K562 (cell line): ENCODE measurements at regions not wholly inside any gene's neighbourhood (a gene's known extent, or its start where the extent isn't known, plus 50 kb on each side); places are given as distances from the start of the nearest gene placed in this dataset.

Experiments
- ATAC-seq: fragments of 200-7000 bp; cut with Tn5 transposase; 3 replicates; pipeline ENCODE4 v1.9.1; 2020; ENCODE audit warnings: moderate library complexity
- BruUV-seq: library from RNA; stranded (reverse); fragments of 400-500 nt; replicated peaks from 2 replicates; lab custom pipeline; 2021; lab: Mats Ljungman, UMichigan
- CTCF ChIA-PET: fragments of 300-600 bp; formaldehyde crosslinking; extraction: SDS; loops from one replicate; lab custom pipeline; 2021; ENCODE audit warnings: low intra/inter-chr PET ratio; lab: Yijun Ruan, JAX
- POLR2A ChIA-PET: fragments of 300-600, 350-650 bp; sonication (Branson Sonifier 250); formaldehyde crosslinking; extraction: SDS; loops from one replicate; lab custom pipeline; 2021; ENCODE audit warnings: antibody characterized with exemption, inconsistent platforms; lab: Yijun Ruan, JAX
- DNase-seq, 4 experiments: peaks; one replicate each; pipeline versions ENCODE4 v3.0.0 to v3.0.0-alpha.2; 2011 to 2018; ENCODE audit warnings: low spot score in 3 of 4, mixed read lengths in 3 of 4; ENCODE audit errors: extremely low read depth in 1 of 4
- FAIRE-seq: peaks from 2 replicates; lab custom pipeline; 2011; peaks lifted over from hg19 to GRCh38; lab: Jason Lieb, UNC
- H2AFZ ChIP-seq: 2 replicates; pipeline ENCODE4 v1.6.0; 2011; ENCODE audit warnings: low read depth, low read length, control low read depth, inconsistent platforms
- H3K27ac ChIP-seq: fragments of 200-600 bp; 3 replicates; pipeline ENCODE4 v1.8.0; 2011; ENCODE audit warnings: low read depth, mild to moderate bottlenecking, control low read depth, inconsistent platforms, low read length, moderate library complexity, mixed read lengths; ENCODE audit errors: extremely low read depth
- H3K27me3 ChIP-seq, 2 experiments: fragments of 300-600 bp in 1 of 2; 2 replicates in 1 of 2; 3 replicates in 1 of 2; pipeline versions ENCODE4 v1.6.0 to v1.8.0; 2011; ENCODE audit warnings: inconsistent platforms in 2 of 2, low read length in 2 of 2, mild to moderate bottlenecking in 1 of 2, mixed read lengths in 1 of 2, moderate library complexity in 1 of 2; ENCODE audit not compliant: control insufficient read depth in 2 of 2, insufficient read depth in 2 of 2
- H3K36me3 ChIP-seq: fragments of 300-600 bp; 3 replicates; pipeline ENCODE4 v1.8.0; 2011; ENCODE audit warnings: mild to moderate bottlenecking, low read length, inconsistent platforms; ENCODE audit not compliant: control insufficient read depth, insufficient read depth
- H3K4me1 ChIP-seq, 2 experiments: fragments of 200-600 bp in 1 of 2; replicated peaks in 1 of 2; 2 replicates in 1 of 2; 3 replicates in 1 of 2; pipeline versions ENCODE4 v1.5.1 to v1.8.0; 2011; ENCODE audit warnings: inconsistent platforms in 2 of 2, low read length in 2 of 2, mild to moderate bottlenecking in 1 of 2, mixed read lengths in 1 of 2, moderate library complexity in 1 of 2; ENCODE audit not compliant: control insufficient read depth in 2 of 2, insufficient read depth in 2 of 2
- H3K4me2 ChIP-seq: 2 replicates; pipeline ENCODE4 v1.6.1; 2011; ENCODE audit warnings: low read length, control low read depth, inconsistent platforms, mixed read lengths; ENCODE audit not compliant: insufficient read depth
- H3K4me3 ChIP-seq: fragments of 200-600 bp; sonication (generic), shearing (Covaris generic); 2 replicates; pipeline ENCODE4 v1.5.1; 2016; ENCODE audit warnings: control low read depth, inconsistent platforms
- H3K79me2 ChIP-seq: fragments of 200-600 bp; 3 replicates; pipeline ENCODE4 v1.8.0; 2011; ENCODE audit warnings: low read length, inconsistent platforms; ENCODE audit not compliant: control insufficient read depth, insufficient read depth
- H3K9ac ChIP-seq, 2 experiments: 2 replicates each; pipeline versions ENCODE4 v1.6.0 to v1.6.1; 2011; ENCODE audit warnings: low read depth in 2 of 2, low read length in 2 of 2, control low read depth in 1 of 2, inconsistent platforms in 1 of 2, mild to moderate bottlenecking in 1 of 2, mixed read lengths in 1 of 2; ENCODE audit not compliant: insufficient read depth in 1 of 2
- H3K9me1 ChIP-seq: one replicate; pipeline ENCODE4 v1.6.0; 2011; ENCODE audit warnings: inconsistent platforms, mild to moderate bottlenecking, low read length, moderate library complexity; ENCODE audit not compliant: control insufficient read depth, insufficient read depth
- H3K9me3 ChIP-seq: replicated peaks from 2 replicates; pipeline ENCODE4 v1.5.1; 2011; ENCODE audit warnings: low read depth, low read length, inconsistent platforms; ENCODE audit not compliant: control insufficient read depth, insufficient read depth
- H4K20me1 ChIP-seq: replicated peaks from 2 replicates; pipeline ENCODE4 v1.6.1; 2011; ENCODE audit warnings: low read length, inconsistent platforms, mixed read lengths; ENCODE audit not compliant: control insufficient read depth, insufficient read depth
- BHLHE40 ChIP-seq: IDR thresholded peaks from 2 replicates; pipeline ENCODE4 v1.6.1; 2011; ENCODE audit warnings: low read length, improper control_type of control experiment
- EP400 ChIP-seq: fragments of 450-650 bp; IDR thresholded peaks from 2 replicates; pipeline ENCODE4 v1.6.1; 2017; ENCODE audit warnings: antibody characterized with exemption, mild to moderate bottlenecking, moderate library complexity
- ETV5 ChIP-seq: sonication (generic); formaldehyde crosslinking; IDR thresholded peaks from 2 replicates; pipeline ENCODE4 v1.4.0; 2020; ENCODE audit warnings: low read depth, mild to moderate bottlenecking, missing genetic modification reagents
- NCOA1 ChIP-seq: fragments of 450-650 bp; IDR thresholded peaks from 2 replicates; pipeline ENCODE4 v1.6.1; 2016; ENCODE audit warnings: low read depth
- NEUROD1 ChIP-seq: fragments of 150-350 bp; IDR thresholded peaks from 2 replicates; pipeline ENCODE4 v1.6.1; 2014; ENCODE audit warnings: borderline replicate concordance, low read length, low read depth; ENCODE audit not compliant: partially characterized antibody
- OTX1 ChIP-seq: fragments of 450-650 bp; formaldehyde crosslinking; IDR thresholded peaks from 2 replicates; pipeline ENCODE4 v1.4.0; 2022; ENCODE audit warnings: mild to moderate bottlenecking
- TAF15 ChIP-seq: fragments of 200-400 bp; formaldehyde crosslinking; IDR thresholded peaks from 2 replicates; pipeline ENCODE4 v1.6.1; 2017; ENCODE audit warnings: mild to moderate bottlenecking, low read depth, low read length, moderate library complexity
- XRCC3 ChIP-seq: fragments of 450-650 bp; IDR thresholded peaks from 2 replicates; pipeline ENCODE4 v1.6.1; 2017; ENCODE audit warnings: mild to moderate bottlenecking, moderate library complexity
- ZKSCAN1 ChIP-seq: fragments of 150-350 bp; IDR thresholded peaks from 2 replicates; pipeline ENCODE4 v1.6.1; 2016; ENCODE audit warnings: low read depth, low read length
- ZNF12 ChIP-seq: sonication (generic); formaldehyde crosslinking; IDR thresholded peaks from 2 replicates; pipeline ENCODE4 v1.4.0; 2020; ENCODE audit warnings: mild to moderate bottlenecking, missing genetic modification reagents
- ZNF830 ChIP-seq: fragments of 250-450 bp; sonication (Bioruptor Pico); IDR thresholded peaks from 2 replicates; pipeline ENCODE4 v1.5.0; 2021; ENCODE audit warnings: mild to moderate bottlenecking
- WGBS: fragments of 100-300 bp; shearing (Covaris generic); methylation state at CpG from one replicate; pipeline ENCODE4 v1.1.6; 2016; ENCODE audit warnings: low coverage, mixed read lengths; ENCODE audit not compliant: insufficient coverage; ENCODE audit errors: missing lambda C conversion rate; 5-methylcytosine and 5-hydroxymethylcytosine counted together
- in situ Hi-C: fragments of 300-500 bp; cut with MboI; formaldehyde crosslinking; loops from 4 replicates; pipeline ENCODE4 v1.15.0; 2018; ENCODE audit warnings: inconsistent platforms, mixed read lengths
- intact Hi-C: fragments of 100-400 bp; cut with micrococcal nuclease; formaldehyde crosslinking; loops from 2 replicates; pipeline ENCODE4 v1.14.2; 2022
- TF ChIP-seq, protein P1 (sequence below): fragments of 450-650 bp; IDR thresholded peaks from one replicate; pipeline ENCODE4 v1.6.1; 2018; ENCODE audit warnings: mild to moderate bottlenecking, moderate library complexity; ENCODE audit not compliant: partially characterized antibody
- TF ChIP-seq, protein P2 (sequence below): fragments of 450-650 bp; IDR thresholded peaks from 2 replicates; pipeline ENCODE4 v1.6.1; 2018; ENCODE audit warnings: mild to moderate bottlenecking, low read depth; ENCODE audit not compliant: partially characterized antibody
- TF ChIP-seq, protein P3 (sequence below): fragments of 250-450 bp; sonication (Bioruptor Pico); IDR thresholded peaks from 2 replicates; pipeline ENCODE4 v1.4.0; 2020; ENCODE audit warnings: mild to moderate bottlenecking, moderate library complexity

DNA sequence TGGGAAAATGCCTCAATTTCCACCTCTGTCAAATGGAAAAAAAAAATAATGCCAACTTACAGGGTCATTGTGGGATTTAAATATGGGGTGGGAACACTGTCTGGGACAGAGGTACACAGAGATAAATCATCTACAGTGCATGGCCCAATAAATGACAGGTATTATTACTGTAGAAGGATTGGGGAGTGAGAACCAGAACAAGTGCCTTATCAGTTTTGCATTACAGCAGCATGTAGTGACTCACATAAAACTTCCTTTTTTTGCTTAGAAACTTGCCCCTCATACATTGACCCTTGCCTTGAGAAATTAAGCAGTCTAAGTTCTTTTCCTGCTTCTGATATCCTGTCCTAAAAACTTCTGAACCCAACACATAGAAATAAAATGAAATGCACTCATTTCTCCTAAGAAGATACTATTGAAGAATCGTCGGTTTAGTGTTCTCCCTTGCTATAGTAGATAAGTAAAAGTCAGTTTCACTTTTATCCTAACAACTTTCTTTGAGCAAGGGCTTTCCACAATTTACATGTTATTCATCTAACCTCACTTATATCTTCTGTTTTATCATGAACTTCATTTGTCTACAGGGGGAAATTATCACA, 121.0 kb upstream of the HAAO start (continued):
- TF ChIP-seq EP400 (0 out of 2 replicates have a peak, but pooled peaks have one; percentile 36), ZKSCAN1 (no peak), NEUROD1 (peak; percentile 19), ZNF12 (CRISPR knock-in tag) (no peak; the same call in 1 of the 2 replicates)
- TF ChIP-seq, protein P1, sequence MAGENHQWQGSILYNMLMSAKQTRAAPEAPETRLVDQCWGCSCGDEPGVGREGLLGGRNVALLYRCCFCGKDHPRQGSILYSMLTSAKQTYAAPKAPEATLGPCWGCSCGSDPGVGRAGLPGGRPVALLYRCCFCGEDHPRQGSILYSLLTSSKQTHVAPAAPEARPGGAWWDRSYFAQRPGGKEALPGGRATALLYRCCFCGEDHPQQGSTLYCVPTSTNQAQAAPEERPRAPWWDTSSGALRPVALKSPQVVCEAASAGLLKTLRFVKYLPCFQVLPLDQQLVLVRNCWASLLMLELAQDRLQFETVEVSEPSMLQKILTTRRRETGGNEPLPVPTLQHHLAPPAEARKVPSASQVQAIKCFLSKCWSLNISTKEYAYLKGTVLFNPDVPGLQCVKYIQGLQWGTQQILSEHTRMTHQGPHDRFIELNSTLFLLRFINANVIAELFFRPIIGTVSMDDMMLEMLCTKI: no peak

DNA sequence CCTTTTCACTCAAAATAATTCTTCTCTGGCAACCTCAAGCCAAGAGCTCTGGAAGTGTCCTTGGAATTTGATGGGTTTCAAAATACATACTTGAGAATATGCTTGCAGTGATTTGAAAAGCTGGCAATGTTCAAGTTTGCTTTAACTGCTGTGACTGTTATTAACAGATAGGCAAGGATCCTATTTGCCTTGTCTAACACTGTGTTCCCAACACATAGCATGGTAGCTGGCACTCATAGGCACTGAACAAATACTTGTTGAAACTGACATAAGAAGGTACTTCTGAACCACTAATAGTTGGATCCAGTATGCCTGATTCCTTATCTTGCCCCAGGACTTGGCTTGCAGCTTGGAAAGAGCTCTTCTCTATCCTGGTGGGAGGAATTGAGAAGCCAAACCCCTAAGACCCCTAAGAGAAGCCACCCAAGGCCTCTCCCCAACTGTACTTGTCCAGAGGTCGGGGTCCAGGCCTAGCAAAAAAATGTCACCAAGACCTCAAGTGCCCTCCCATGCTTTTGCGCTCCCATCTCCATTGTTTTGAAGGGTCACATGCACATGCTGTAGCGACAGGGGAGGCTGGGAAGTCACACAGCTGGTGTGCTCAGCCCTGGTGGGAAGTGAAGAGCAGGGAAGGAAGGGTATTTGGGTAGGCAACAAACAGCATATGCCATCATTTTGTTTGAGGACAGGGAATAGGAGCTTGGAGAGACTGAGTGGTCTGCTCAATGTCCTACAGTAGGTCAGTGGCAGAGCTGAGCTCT, 118.4 kb upstream of the HAAO start:
- Histone ChIP-seq H3K4me1 (peaks cover 14 to 33% of the 10 kb centered on the region in 2 experiments), H3K27ac (no peak overlapping the region), H3K9ac (no peak overlapping the region), H3K79me2 (no peaks in the 10 kb centered on the region), H4K20me1 (no peaks in the 10 kb centered on the region), H3K9me1 (no peaks in the 10 kb centered on the region), H3K4me3 (no peak overlapping the region), H3K27me3 (no peaks in the 10 kb centered on the region), H3K36me3 (no peaks in the 10 kb centered on the region), H2AFZ (peak overlapping the region; percentile 49; the same call in 1 of the 2 replicates), H3K4me2 (no peak overlapping the region), H3K9me3 (no peaks in the 10 kb centered on the region)
- intact Hi-C loops: no loop called here
- no peak for TF ChIP-seq BHLHE40
- no peak for TF ChIP-seq ETV5 (CRISPR knock-in tag)
- TF ChIP-seq, protein P2, sequence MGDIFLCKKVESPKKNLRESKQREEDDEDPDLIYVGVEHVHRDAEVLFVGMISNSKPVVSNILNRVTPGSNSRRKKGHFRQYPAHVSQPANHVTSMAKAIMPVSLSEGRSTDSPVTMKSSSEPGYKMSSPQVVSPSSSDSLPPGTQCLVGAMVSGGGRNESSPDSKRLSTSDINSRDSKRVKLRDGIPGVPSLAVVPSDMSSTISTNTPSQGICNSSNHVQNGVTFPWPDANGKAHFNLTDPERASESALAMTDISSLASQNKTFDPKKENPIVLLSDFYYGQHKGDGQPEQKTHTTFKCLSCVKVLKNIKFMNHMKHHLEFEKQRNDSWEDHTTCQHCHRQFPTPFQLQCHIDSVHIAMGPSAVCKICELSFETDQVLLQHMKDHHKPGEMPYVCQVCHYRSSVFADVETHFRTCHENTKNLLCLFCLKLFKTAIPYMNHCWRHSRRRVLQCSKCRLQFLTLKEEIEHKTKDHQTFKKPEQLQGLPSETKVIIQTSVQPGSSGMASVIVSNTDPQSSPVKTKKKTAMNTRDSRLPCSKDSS: no peak
- TF ChIP-seq, protein P3, sequence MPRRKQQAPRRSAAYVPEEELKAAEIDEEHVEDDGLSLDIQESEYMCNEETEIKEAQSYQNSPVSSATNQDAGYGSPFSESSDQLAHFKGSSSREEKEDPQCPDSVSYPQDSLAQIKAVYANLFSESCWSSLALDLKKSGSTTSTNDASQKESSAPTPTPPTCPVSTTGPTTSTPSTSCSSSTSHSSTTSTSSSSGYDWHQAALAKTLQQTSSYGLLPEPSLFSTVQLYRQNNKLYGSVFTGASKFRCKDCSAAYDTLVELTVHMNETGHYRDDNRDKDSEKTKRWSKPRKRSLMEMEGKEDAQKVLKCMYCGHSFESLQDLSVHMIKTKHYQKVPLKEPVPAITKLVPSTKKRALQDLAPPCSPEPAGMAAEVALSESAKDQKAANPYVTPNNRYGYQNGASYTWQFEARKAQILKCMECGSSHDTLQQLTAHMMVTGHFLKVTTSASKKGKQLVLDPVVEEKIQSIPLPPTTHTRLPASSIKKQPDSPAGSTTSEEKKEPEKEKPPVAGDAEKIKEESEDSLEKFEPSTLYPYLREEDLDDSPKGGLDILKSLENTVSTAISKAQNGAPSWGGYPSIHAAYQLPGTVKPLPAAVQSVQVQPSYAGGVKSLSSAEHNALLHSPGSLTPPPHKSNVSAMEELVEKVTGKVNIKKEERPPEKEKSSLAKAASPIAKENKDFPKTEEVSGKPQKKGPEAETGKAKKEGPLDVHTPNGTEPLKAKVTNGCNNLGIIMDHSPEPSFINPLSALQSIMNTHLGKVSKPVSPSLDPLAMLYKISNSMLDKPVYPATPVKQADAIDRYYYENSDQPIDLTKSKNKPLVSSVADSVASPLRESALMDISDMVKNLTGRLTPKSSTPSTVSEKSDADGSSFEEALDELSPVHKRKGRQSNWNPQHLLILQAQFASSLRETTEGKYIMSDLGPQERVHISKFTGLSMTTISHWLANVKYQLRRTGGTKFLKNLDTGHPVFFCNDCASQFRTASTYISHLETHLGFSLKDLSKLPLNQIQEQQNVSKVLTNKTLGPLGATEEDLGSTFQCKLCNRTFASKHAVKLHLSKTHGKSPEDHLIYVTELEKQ (CRISPR knock-in tag): no peak
- TF ChIP-seq ZNF830 (CRISPR knock-in tag): no peak
- TF ChIP-seq TAF15: no peak
- TF ChIP-seq NCOA1: no peak
- no peak for TF ChIP-seq OTX1 (CRISPR knock-in tag)
- TF ChIP-seq XRCC3: no peak
- no peak for ATAC-seq
- BruUV-seq: no TSS peak
- no peak for FAIRE-seq
- in situ Hi-C loops: no loop called here
- WGBS: 52% methylated on average over 3 of the region's 3 CpGs
- no peak for DNase-seq
- POLR2A ChIA-PET: interaction anchor here (0.5 to 1.8 kb wide), 6 partner anchors 9 to 311 kb away, joined by 3 to 6 read pairs (median 4); no protein-coding TSS in a partner anchor
- CTCF ChIA-PET: no interaction called here
